ENCODE measurements at regions not wholly inside any gene's neighbourhood (a gene's known extent, or its start where the extent isn't known, plus 50 kb on each side); places are given as distances from the start of the nearest gene placed in this dataset.

- DNase-seq, result no peak
Observed at GRCh38 chr2:121085801-121086200, 199.2 kb downstream of the TFCP2L1 start.

- DNase-seq, result no peak
Observed at GRCh38 chr2:121086450-121086849, 198.6 kb downstream of the TFCP2L1 start.

- no peak for DNase-seq
Observed at GRCh38 chr2:121087117-121087516, 197.9 kb downstream of the TFCP2L1 start.

GRCh38 chr2:121088251-121089165 is 196.5 kb downstream of the TFCP2L1 start:
- DNase-seq, result no peak

GRCh38 chr2:121089166-121089510 is 195.9 kb downstream of the TFCP2L1 start:
- DNase-seq, result no peak

- DNase-seq, result no peak
Observed at GRCh38 chr2:121090088-121090715, 194.8 kb downstream of the TFCP2L1 start.

GRCh38 chr2:121092095-121092494 is 192.9 kb downstream of the TFCP2L1 start:
- no peak for DNase-seq

- DNase-seq, result no peak
Observed at GRCh38 chr2:121093692-121094091, 191.3 kb downstream of the TFCP2L1 start.

- DNase-seq, result no peak
Observed at GRCh38 chr2:121094101-121094500, 190.9 kb downstream of the TFCP2L1 start.

GRCh38 chr2:121094845-121095244 is 190.2 kb downstream of the TFCP2L1 start:
- DNase-seq, result no peak

GRCh38 chr2:121095257-121096080 is 189.5 kb downstream of the TFCP2L1 start:
- DNase-seq, result no peak

- no peak for DNase-seq
Observed at GRCh38 chr2:121096611-121097010, 188.4 kb downstream of the TFCP2L1 start.

- DNase-seq, result no peak
Observed at GRCh38 chr2:121098556-121098955, 186.4 kb downstream of the TFCP2L1 start.

- DNase-seq, result no peak
Observed at GRCh38 chr2:121099329-121100290, 185.4 kb downstream of the TFCP2L1 start.

GRCh38 chr2:121101093-121101715 is 183.8 kb downstream of the TFCP2L1 start:
- no peak for DNase-seq

GRCh38 chr2:121102941-121103340 is 182.1 kb downstream of the TFCP2L1 start:
- no peak for DNase-seq

- no peak for DNase-seq
Observed at GRCh38 chr2:121103960-121104359, 181.0 kb downstream of the TFCP2L1 start.

GRCh38 chr2:121104721-121105141 is 180.3 kb downstream of the TFCP2L1 start:
- no peak for DNase-seq

GRCh38 chr2:121110924-121111323 is 174.1 kb downstream of the TFCP2L1 start:
- DNase-seq, result no peak

- no peak for DNase-seq
Observed at GRCh38 chr2:121118951-121119350, 166.1 kb downstream of the TFCP2L1 start.

- DNase-seq, result no peak
Observed at GRCh38 chr2:121120411-121120810, 164.6 kb downstream of the TFCP2L1 start.

- DNase-seq, result no peak
Observed at GRCh38 chr2:121120991-121121390, 164.0 kb downstream of the TFCP2L1 start.

Measured in activated effector memory CD4-positive, alpha-beta T cell treated with Interleukin-2 at 50 U/mL for 16 hours (primary cell).